GM19463 (cell line): ENCODE measurements at regions not wholly inside any gene's neighbourhood (a gene's known extent, or its start where the extent isn't known, plus 50 kb on each side); places are given as distances from the start of the nearest gene placed in this dataset.

ENCODE experiments used
- ATAC-seq: cut with Tn5 transposase; IDR thresholded peaks from one replicate; pipeline ENCODE4 v1.9.1; 2021; ENCODE audit warnings: mild to moderate bottlenecking, moderate library complexity; ENCODE audit not compliant: unreplicated experiment

- ATAC-seq, result no peak
Measured at GRCh38 chr3:43970351-43970750, 271.3 kb upstream of the TOPAZ1 start.

DNA sequence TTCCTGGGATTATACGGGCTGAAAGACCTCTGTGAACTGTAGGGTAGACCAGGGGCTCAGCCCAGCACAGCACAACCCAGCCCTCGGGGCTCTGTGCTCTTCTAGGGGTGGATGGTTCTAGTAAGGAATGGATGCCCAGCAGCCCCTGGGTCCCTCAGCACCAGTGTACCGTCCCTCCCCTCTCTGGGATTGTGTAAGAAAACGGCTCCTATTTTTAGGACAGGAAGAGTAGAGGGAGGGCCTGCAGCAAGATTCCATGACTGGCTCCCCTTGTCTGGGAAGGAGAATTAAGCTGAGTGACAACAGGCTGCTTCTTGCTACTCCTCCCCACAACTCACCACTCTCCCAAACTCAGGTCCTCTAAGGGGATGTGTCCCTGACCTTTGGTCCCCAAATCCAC, 270.8 kb upstream of the TOPAZ1 start:
- no peak for ATAC-seq

- ATAC-seq, result no peak
Measured at GRCh38 chr3:43971486-43971885, 270.2 kb upstream of the TOPAZ1 start.

- ATAC-seq, result no peak
Measured at GRCh38 chr3:43978708-43979107, 263.0 kb upstream of the TOPAZ1 start.

- ATAC-seq, result no peak
Measured at GRCh38 chr3:43979645-43980044, 262.0 kb upstream of the TOPAZ1 start.

- no peak for ATAC-seq
Measured at GRCh38 chr3:43994657-43995546, 246.8 kb upstream of the TOPAZ1 start.

GRCh38 chr3:43995547-43996378, 245.9 kb upstream of the TOPAZ1 start:
- no peak for ATAC-seq

GRCh38 chr3:43996379-43997301, 245.0 kb upstream of the TOPAZ1 start:
- ATAC-seq, result no peak

GRCh38 chr3:43997316-43997715, 244.4 kb upstream of the TOPAZ1 start:
- ATAC-seq, result no peak

DNA sequence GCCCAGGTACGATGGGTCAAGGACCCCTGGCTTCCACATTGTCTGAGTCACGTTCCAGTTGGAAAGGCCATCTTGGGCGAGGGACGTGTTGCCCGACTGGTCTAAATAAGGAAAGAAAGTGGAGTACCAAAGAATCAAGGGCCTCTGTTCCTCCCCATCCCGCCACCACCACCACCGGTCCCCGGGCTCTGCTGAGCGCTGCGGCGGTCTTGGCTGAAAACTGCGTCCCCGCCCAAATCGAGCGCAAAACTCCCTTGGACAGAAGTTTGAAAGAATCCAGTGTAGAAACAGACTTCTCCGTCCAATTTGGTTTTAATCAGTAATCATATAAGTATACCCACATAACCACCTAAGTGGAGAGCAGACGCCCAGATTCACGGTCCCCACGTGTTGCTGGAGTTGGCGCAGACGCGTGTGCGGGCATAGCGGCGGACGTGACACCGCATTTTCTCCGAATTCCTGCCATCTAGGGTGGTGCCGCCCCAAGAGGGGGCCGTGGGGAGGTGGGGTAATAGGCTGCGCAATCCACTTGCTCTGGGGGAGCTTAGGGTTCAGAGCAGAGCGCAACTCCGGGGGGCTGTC, 243.8 kb upstream of the TOPAZ1 start:
- ATAC-seq, result no peak

DNA sequence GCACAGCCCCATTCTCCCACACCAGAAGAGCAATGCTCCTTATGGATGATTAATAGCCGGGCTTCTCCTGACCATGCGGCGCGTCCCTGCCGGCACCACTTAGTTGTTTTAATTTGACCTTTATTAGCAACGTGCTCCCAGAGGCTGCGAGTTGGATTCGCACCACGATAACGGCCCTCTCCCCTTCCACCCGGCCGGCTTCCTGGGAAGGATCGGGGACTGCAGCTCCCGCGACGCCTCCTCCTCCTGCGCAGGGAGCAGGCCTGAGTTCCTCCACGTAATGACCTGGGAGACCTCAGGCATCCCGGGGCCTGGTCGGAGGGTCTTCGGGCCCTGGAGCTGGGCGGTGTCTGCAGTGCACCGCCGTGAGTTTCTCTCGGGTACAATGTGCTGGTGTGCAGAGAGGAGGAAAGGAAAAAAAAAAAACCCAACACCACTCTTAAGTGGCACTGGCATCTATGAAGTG, 243.3 kb upstream of the TOPAZ1 start:
- no peak for ATAC-seq

- ATAC-seq, result peak; percentile 49
Measured at GRCh38 chr3:43998836-43999727, 242.6 kb upstream of the TOPAZ1 start.

DNA sequence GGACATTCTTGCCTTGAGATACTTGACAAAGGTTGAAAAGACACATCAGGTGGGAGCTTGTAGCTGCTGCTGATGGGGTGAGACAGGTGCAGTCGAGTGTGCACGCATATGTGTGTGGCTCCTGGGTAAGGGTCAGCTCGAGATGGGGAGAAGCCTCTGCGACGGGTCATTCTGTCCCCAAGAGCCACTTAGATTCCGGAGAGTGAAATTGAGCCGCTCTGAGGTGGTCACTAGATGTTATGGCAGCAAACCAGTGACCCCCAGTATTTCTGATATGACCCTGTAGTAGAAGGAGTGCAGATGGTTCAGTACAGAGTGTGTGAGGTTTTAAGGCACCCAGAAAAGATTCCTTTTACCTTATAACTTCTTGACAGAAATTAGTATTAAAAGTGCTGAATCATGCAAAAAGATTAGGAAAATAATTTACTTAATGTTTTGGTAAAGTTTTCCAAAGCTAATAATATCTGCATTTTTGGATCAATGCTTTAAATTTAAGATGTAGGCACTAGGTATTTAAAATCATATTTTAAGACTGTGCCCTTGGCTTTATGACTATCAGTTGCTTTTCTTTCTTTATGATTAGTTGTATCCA, 241.9 kb upstream of the TOPAZ1 start:
- ATAC-seq, result no peak

GRCh38 chr3:44000586-44000985, 241.1 kb upstream of the TOPAZ1 start:
- ATAC-seq, result no peak

- no peak for ATAC-seq
Measured at GRCh38 chr3:44001072-44001471, 240.6 kb upstream of the TOPAZ1 start.

DNA sequence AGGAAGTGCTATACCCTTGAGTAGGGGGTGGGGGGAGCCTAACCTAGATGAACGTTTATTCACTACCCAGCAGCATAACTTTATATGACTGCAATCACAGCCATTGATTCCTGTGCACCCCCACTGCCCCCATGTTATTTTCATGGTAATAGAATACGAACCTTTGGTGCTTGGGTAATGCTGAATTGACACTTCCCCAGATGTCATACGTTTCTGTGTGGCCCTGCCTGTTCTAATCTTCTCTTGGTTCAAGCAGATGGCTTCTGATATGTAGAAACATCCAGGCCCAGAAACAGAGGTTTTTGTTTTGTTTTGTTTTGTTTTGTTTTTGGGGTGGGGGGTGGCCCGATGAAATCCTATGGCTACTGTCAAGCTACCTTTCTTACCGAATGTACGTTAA, 237.9 kb upstream of the TOPAZ1 start:
- ATAC-seq, result no peak

DNA sequence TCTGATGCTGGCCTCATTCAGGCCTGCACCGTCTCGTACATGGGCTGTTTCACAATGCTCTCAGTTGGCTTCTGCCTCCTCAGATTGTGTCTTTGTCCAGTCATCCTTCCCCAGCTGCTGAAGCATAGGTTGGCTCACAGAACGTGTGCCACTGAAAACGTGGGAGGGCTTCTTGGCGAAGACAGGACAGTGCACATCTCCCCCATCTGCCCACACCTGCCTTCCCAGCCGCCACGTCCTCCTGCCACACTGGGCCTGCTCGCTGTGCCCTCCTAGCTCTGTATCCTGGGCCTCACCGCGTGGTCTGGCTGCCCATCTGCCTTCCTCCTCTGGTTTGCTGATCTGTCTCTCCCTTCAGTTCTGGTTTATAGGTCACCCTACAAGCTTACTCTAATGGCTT, 230.0 kb upstream of the TOPAZ1 start:
- no peak for ATAC-seq

DNA sequence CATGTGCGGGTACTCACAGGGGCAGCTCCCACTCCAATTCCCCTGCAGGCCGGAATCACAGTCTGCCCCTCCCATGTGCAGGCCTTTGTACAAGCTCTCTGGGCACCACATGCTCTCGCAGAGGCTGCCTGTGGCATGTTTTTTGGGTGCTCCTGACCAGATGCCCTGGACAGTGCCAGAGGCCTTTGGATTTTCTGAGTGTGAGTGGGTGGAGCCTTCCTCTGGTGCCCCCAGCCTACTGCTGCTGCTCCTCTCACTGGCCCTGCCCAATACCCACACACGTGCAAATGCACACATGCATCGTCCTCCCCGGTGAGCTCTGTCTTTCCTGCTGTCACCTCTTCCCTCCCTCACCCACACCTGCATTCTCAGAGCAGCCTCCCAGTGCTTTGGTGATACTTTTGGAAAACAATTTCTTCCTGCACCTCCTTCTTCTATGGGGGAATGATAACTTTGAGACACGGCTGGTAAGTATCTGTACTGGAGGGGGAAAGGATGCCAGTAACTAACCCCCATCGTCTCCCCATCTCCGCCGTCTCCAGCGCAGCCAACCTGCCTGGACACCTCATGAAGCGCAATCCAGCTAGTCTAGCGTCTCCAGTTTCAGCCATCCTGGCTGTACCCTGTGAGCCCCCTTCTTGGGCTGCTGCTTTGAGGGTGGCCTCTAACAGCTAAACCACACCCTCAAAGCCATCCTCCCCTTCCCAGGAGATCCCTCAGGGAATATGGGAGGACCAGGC, 229.4 kb upstream of the TOPAZ1 start:
- no peak for ATAC-seq
